DMS 273 treated with DMSO at 0.1 percent for 48 hours (cell line): ENCODE measurements at regions not wholly inside any gene's neighbourhood (a gene's known extent, or its start where the extent isn't known, plus 50 kb on each side); places are given as distances from the start of the nearest gene placed in this dataset.
"Not testable (repeated sequence)": the region's sequence is repeated elsewhere in the genome, so short reads cannot be mapped to it uniquely, and the experiment has no call there.

ENCODE experiments used
- DNase-seq: peaks from one replicate; lab custom pipeline; 2025; lab: John Stamatoyannopoulos, UW

- no peak for DNase-seq
These were observed 63.3 kb upstream of the NANOS1 start for GRCh38 chr10:118966076-118966849.

- DNase-seq = no peak
These were observed 62.7 kb upstream of the NANOS1 start for GRCh38 chr10:118966850-118967125.

GRCh38 chr10:118967160-118967559, 62.4 kb upstream of the NANOS1 start:
- no peak for DNase-seq

- DNase-seq = no peak
These were observed 61.5 kb upstream of the NANOS1 start for GRCh38 chr10:118968060-118968459.

GRCh38 chr10:118968482-118968881, 61.0 kb upstream of the NANOS1 start:
- DNase-seq = no peak

GRCh38 chr10:118969014-118969413, 60.5 kb upstream of the NANOS1 start:
- DNase-seq = no peak

GRCh38 chr10:118970770-118971169, 58.7 kb upstream of the NANOS1 start:
- DNase-seq = no peak

GRCh38 chr10:118971187-118971586, 58.3 kb upstream of the NANOS1 start:
- DNase-seq = no peak

- DNase-seq = no peak
These were observed 57.6 kb upstream of the NANOS1 start for GRCh38 chr10:118971876-118972275.

- no peak for DNase-seq
These were observed 55.8 kb upstream of the NANOS1 start for GRCh38 chr10:118973744-118974143.

GRCh38 chr10:118974951-118975350, 54.6 kb upstream of the NANOS1 start:
- DNase-seq = no peak

- not testable (repeated sequence) for DNase-seq
These were observed 53.3 kb upstream of the NANOS1 start for GRCh38 chr10:118976219-118976618.

- DNase-seq = no peak
These were observed 52.4 kb upstream of the NANOS1 start for GRCh38 chr10:118977022-118977599.

GRCh38 chr10:118977835-118978234, 51.7 kb upstream of the NANOS1 start:
- DNase-seq = no peak

GRCh38 chr10:118978316-118978997, 51.1 kb upstream of the NANOS1 start:
- DNase-seq = no peak

GRCh38 chr10:118978998-118979350, 50.5 kb upstream of the NANOS1 start:
- DNase-seq = no peak

- no peak for DNase-seq
These were observed 49.9 kb upstream of the NANOS1 start for GRCh38 chr10:118979661-118980060.
